Panc1 (cell line): ENCODE measurements at regions not wholly inside any gene's neighbourhood (a gene's known extent, or its start where the extent isn't known, plus 50 kb on each side); places are given as distances from the start of the nearest gene placed in this dataset.

Experiments used
- ATAC-seq: fragments of 200-7000 bp; cut with Tn5 transposase; 2 replicates; pipeline ENCODE4 v1.9.1; 2020; ENCODE audit warnings: mild to moderate bottlenecking, moderate library complexity
- BruUV-seq: library from RNA; stranded (reverse); fragments of 400-500 nt; replicated peaks from 2 replicates; lab custom pipeline; 2021; lab: Mats Ljungman, UMichigan
- CTCF ChIA-PET: fragments of 300-600 bp; sonication (Branson Sonifier 250); formaldehyde crosslinking; loops from one replicate; lab custom pipeline; 2022; ENCODE audit warnings: antibody characterized with exemption; lab: Charles Lee
- POLR2A ChIA-PET: fragments of 300-600 bp; sonication (Branson Sonifier 250); formaldehyde crosslinking; loops from one replicate; lab custom pipeline; 2022; ENCODE audit warnings: antibody characterized with exemption; lab: Charles Lee
- DNase-seq: peaks from one replicate; pipeline ENCODE4 v3.0.0-alpha.2; 2010; ENCODE audit warnings: low read depth, low spot score
- H3K27ac ChIP-seq: 2 replicates; pipeline ENCODE4 v1.5.1; 2011; ENCODE audit warnings: mild to moderate bottlenecking, low read length, inconsistent platforms
- H3K27me3 ChIP-seq: fragments of 200-500 bp; sonication (Bioruptor generic); 2 replicates; pipeline ENCODE4 v1.6.0; 2014; ENCODE audit warnings: low read length, inconsistent platforms; ENCODE audit not compliant: control insufficient read depth, insufficient read depth
- H3K36me3 ChIP-seq: fragments of 200-500 bp; sonication (Bioruptor generic); 2 replicates; pipeline ENCODE4 v1.5.1; 2014; ENCODE audit warnings: inconsistent platforms, mild to moderate bottlenecking, low read length, moderate library complexity; ENCODE audit not compliant: control insufficient read depth, insufficient read depth
- H3K4me1 ChIP-seq: 2 replicates; pipeline ENCODE4 v1.5.1; 2011; ENCODE audit warnings: inconsistent platforms, mild to moderate bottlenecking, low read length, moderate library complexity; ENCODE audit not compliant: control insufficient read depth, insufficient read depth
- H3K4me3 ChIP-seq, 2 experiments: 2 replicates each; pipeline ENCODE4 v1.5.1; 2011 to 2012; ENCODE audit warnings: low read depth in 2 of 2, low read length in 2 of 2, mild to moderate bottlenecking in 2 of 2, inconsistent platforms in 1 of 2, moderate library complexity in 1 of 2
- H3K9me3 ChIP-seq: fragments of 200-500 bp; sonication (Bioruptor generic); 2 replicates; pipeline ENCODE4 v1.5.1; 2014; ENCODE audit warnings: low read depth, mild to moderate bottlenecking, inconsistent platforms, low read length, moderate library complexity; ENCODE audit not compliant: control insufficient read depth, insufficient read depth
- CTCF ChIP-seq: fragments of 450-650 bp; IDR thresholded peaks from 2 replicates; pipeline ENCODE4 v1.5.1; 2017; ENCODE audit warnings: mild to moderate bottlenecking
- POLR2AphosphoS5 ChIP-seq: IDR thresholded peaks from 2 replicates; pipeline ENCODE4 v1.6.1; 2012; ENCODE audit warnings: mild to moderate bottlenecking, low read depth, low read length, moderate library complexity
- REST ChIP-seq, 2 experiments: IDR thresholded peaks; 2 replicates each; pipeline ENCODE4 v1.6.1; 2011 to 2012; ENCODE audit warnings: low read depth in 2 of 2, control low read depth in 1 of 2, low read length in 1 of 2, mild to moderate bottlenecking in 1 of 2, moderate library complexity in 1 of 2; ENCODE audit not compliant: insufficient read depth in 1 of 2
- SIN3A ChIP-seq: IDR thresholded peaks from 2 replicates; pipeline ENCODE4 v1.6.1; 2012; ENCODE audit warnings: low read depth, mild to moderate bottlenecking, low read length, moderate library complexity, borderline replicate concordance; ENCODE audit not compliant: insufficient read depth
- TCF7L2 ChIP-seq: IDR thresholded peaks from 2 replicates; pipeline ENCODE4 v1.6.1; 2011; ENCODE audit warnings: mild to moderate bottlenecking, low read depth, low read length, inconsistent platforms
- in situ Hi-C: cut with HindIII; loops from 2 replicates; pipeline ENCODE4 v1.10.0; 2016; ENCODE audit warnings: low sequenced_read_pairs, low pct_unique_long_range_greater_than_20kb
- intact Hi-C: fragments of 100-400 bp; cut with micrococcal nuclease; formaldehyde crosslinking; loops from one replicate; pipeline ENCODE4 v1.10.0; 2022; ENCODE audit not compliant: unreplicated experiment

- TF ChIP-seq REST (IDR thresholded peaks at IDR 0.05; ENCODE audit: insufficient read depth in 1 of 2, low read depth in 2 of 2, low read length in 1 of 2) = no peak
- TF ChIP-seq POLR2AphosphoS5 = no peak
- no peak for TF ChIP-seq SIN3A
- TF ChIP-seq TCF7L2 = no peak
- no peak for TF ChIP-seq CTCF
- Histone ChIP-seq H3K36me3 (no peaks in the 10 kb centered on the region), H3K27ac (no peak overlapping the region), H3K4me1 (no peaks in the 10 kb centered on the region), H3K27me3 (no peaks in the 10 kb centered on the region; the same call in 1 of the 2 replicates), H3K4me3 (no peak overlapping the region), H3K9me3 (no peaks in the 10 kb centered on the region)
- DNase-seq (no peak), ATAC-seq (no peak)
- in situ Hi-C loops (no loop called here), intact Hi-C loops (no loop called here)
- ChIA-PET POLR2A (no interaction called here), CTCF (no interaction called here)
- no TSS peak for BruUV-seq
Measured at GRCh38 chr15:72962054-72962702, 90.1 kb upstream of the NEO1 start.

- DNase-seq = no peak
- no peak overlapping the region for H3K4me3 ChIP-seq
- TF ChIP-seq SIN3A (no peak), POLR2AphosphoS5 (no peak), REST (IDR thresholded peaks at IDR 0.05; ENCODE audit: insufficient read depth in 1 of 2, low read depth in 2 of 2, low read length in 1 of 2) (no peak), CTCF (no peak), TCF7L2 (no peak)
- no TSS peak for BruUV-seq
- no peaks in the 10 kb centered on the region for H3K9me3 ChIP-seq
- ChIA-PET CTCF (interaction anchor here (0.6 kb wide), 1 partner anchor 166 kb away, joined by 4 read pairs; no protein-coding TSS in a partner anchor), POLR2A (interaction anchor here (0.6 kb wide), 1 partner anchor 275 kb away, joined by 7 read pairs; the partner anchor contains the start of genes BBS4 and HIGD2B)
- no peaks in the 10 kb centered on the region for H3K4me1 ChIP-seq
- no peaks in the 10 kb centered on the region for H3K36me3 ChIP-seq
- intact Hi-C loops (no loop called here), in situ Hi-C loops (no loop called here)
- H3K27ac ChIP-seq = no peak overlapping the region
- H3K27me3 ChIP-seq = no peaks in the 10 kb centered on the region; the same call in 1 of the 2 replicates
- ATAC-seq = no peak
Measured at GRCh38 chr15:72961346-72961745, 90.9 kb upstream of the NEO1 start.
